Endothelial cell of umbilical vein (primary cell): ENCODE measurements at regions not wholly inside any gene's neighbourhood (a gene's known extent, or its start where the extent isn't known, plus 50 kb on each side); places are given as distances from the start of the nearest gene placed in this dataset.

Experiments
- BruUV-seq: library from RNA; stranded (reverse); fragments of 400-500 nt; replicated peaks from 2 replicates; lab custom pipeline; 2021; lab: Mats Ljungman, UMichigan
- CTCF ChIA-PET: fragments of 300-600, 350-600 bp; sonication (Branson Sonifier 250); formaldehyde crosslinking; loops from one replicate; lab custom pipeline; 2021; ENCODE audit warnings: antibody characterized with exemption, inconsistent platforms; lab: Charles Lee
- POLR2A ChIA-PET: fragments of 300-600, 350-600 bp; sonication (Branson Sonifier 250); formaldehyde crosslinking; loops from one replicate; lab custom pipeline; 2021; ENCODE audit warnings: antibody characterized with exemption, inconsistent platforms; lab: Charles Lee
- DNase-seq: peaks from one replicate; pipeline ENCODE4 v3.0.0-alpha.2; 2011; ENCODE audit warnings: low read depth, low spot score
- FAIRE-seq: peaks from 2 replicates; lab custom pipeline; 2011; peaks lifted over from hg19 to GRCh38; lab: Jason Lieb, UNC
- H2AFZ ChIP-seq: 2 replicates; pipeline ENCODE4 v1.6.0; 2012; ENCODE audit warnings: low read depth, low read length, control low read depth, inconsistent platforms
- H3K27ac ChIP-seq: 2 replicates; pipeline ENCODE4 v1.5.1; 2011; ENCODE audit warnings: low read depth, mild to moderate bottlenecking, control low read depth, low read length, moderate library complexity; ENCODE audit not compliant: insufficient read depth
- H3K27me3 ChIP-seq, 2 experiments: 2 replicates each; pipeline versions ENCODE4 v1.6.0 to v1.6.1; 2011; ENCODE audit warnings: low read length in 2 of 2, mixed read lengths in 1 of 2; ENCODE audit not compliant: control insufficient read depth in 2 of 2, insufficient read depth in 2 of 2
- H3K36me3 ChIP-seq, 2 experiments: 2 replicates in 1 of 2; 3 replicates in 1 of 2; pipeline ENCODE4 v1.5.1; 2011; ENCODE audit warnings: low read length in 2 of 2, mild to moderate bottlenecking in 1 of 2, moderate library complexity in 1 of 2; ENCODE audit not compliant: control insufficient read depth in 2 of 2, insufficient read depth in 2 of 2; ENCODE audit errors: extremely low read depth in 1 of 2
- H3K4me1 ChIP-seq: 3 replicates; pipeline ENCODE4 v1.5.1; 2011; ENCODE audit warnings: mild to moderate bottlenecking, low read length; ENCODE audit not compliant: control insufficient read depth, insufficient read depth; ENCODE audit errors: extremely low read depth
- H3K4me2 ChIP-seq: 2 replicates; pipeline ENCODE4 v1.6.1; 2011; ENCODE audit warnings: low read length, control low read depth, mixed read lengths; ENCODE audit not compliant: insufficient read depth
- H3K4me3 ChIP-seq, 3 experiments: fragments of 200-600 bp in 1 of 3; sonication (generic), shearing (Covaris generic) in 1 of 3; replicated peaks in 1 of 3; 2 replicates each; pipeline ENCODE4 v1.5.1; 2011 to 2016; ENCODE audit warnings: control low read depth in 3 of 3, low read length in 3 of 3, mild to moderate bottlenecking in 2 of 3, inconsistent platforms in 1 of 3, low read depth in 1 of 3, moderate library complexity in 1 of 3; ENCODE audit not compliant: insufficient read depth in 1 of 3
- H3K79me2 ChIP-seq: 2 replicates; pipeline ENCODE4 v1.6.0; 2012; ENCODE audit warnings: low read length, inconsistent platforms; ENCODE audit not compliant: control insufficient read depth, insufficient read depth
- H3K9ac ChIP-seq: replicated peaks from 2 replicates; pipeline ENCODE3; 2011; ENCODE audit warnings: low read length, control low read depth; ENCODE audit not compliant: insufficient read depth; ENCODE audit errors: extremely low read depth
- H3K9me1 ChIP-seq: replicated peaks from 3 replicates; pipeline ENCODE4 v1.6.0; 2011; ENCODE audit warnings: mild to moderate bottlenecking, low read length; ENCODE audit not compliant: control insufficient read depth, insufficient read depth; ENCODE audit errors: extremely low read depth
- H3K9me3 ChIP-seq: replicated peaks from 2 replicates; pipeline ENCODE4 v1.5.1; 2012; ENCODE audit warnings: low read length, inconsistent platforms; ENCODE audit not compliant: control insufficient read depth, insufficient read depth
- H4K20me1 ChIP-seq: replicated peaks from 2 replicates; pipeline ENCODE3; 2011; ENCODE audit warnings: mild to moderate bottlenecking, low read length; ENCODE audit not compliant: control insufficient read depth, insufficient read depth; ENCODE audit errors: extremely low read depth
- EZH2 ChIP-seq: IDR thresholded peaks from 2 replicates; pipeline ENCODE4 v1.6.1; 2012; ENCODE audit warnings: borderline replicate concordance, low read depth, mild to moderate bottlenecking, moderate library complexity, low read length, inconsistent platforms; ENCODE audit not compliant: severe bottlenecking
- FOS ChIP-seq: IDR thresholded peaks from 2 replicates; pipeline ENCODE4 v1.6.1; 2011; ENCODE audit warnings: mild to moderate bottlenecking, low read length, moderate library complexity, borderline replicate concordance; ENCODE audit not compliant: insufficient read depth
- GATA2 ChIP-seq: IDR thresholded peaks from 2 replicates; pipeline ENCODE4 v1.7.0; 2011; ENCODE audit warnings: low read depth, mild to moderate bottlenecking, moderate library complexity, mixed read lengths, low read length; ENCODE audit not compliant: insufficient read length, insufficient read depth
- JUN ChIP-seq: IDR thresholded peaks from 2 replicates; pipeline ENCODE4 v1.6.1; 2011; ENCODE audit warnings: borderline replicate concordance, low read depth; ENCODE audit not compliant: insufficient read length, insufficient read depth
- MYC ChIP-seq: IDR thresholded peaks from one replicate; pipeline ENCODE4 v1.6.1; 2011; ENCODE audit warnings: mild to moderate bottlenecking, low read depth, low read length
- POLR2A ChIP-seq: IDR thresholded peaks from 2 replicates; pipeline ENCODE4 v1.6.1; 2012; ENCODE audit warnings: low read depth, mild to moderate bottlenecking, control low read depth, low read length
- POLR2AphosphoS5 ChIP-seq: IDR thresholded peaks from 2 replicates; pipeline ENCODE4 v1.6.1; 2012; ENCODE audit warnings: low read depth, mild to moderate bottlenecking, control low read depth, low read length, moderate library complexity; ENCODE audit not compliant: insufficient read depth
- dilution Hi-C: fragments of 300-500 bp; cut with MboI; formaldehyde crosslinking; loops from one replicate; pipeline ENCODE4 v1.15.0; 2019; ENCODE audit warnings: low sequenced_read_pairs; ENCODE audit not compliant: extremely low pct_ligation_motif_present
- intact Hi-C: fragments of 100-400 bp; cut with micrococcal nuclease; formaldehyde crosslinking; loops from one replicate; pipeline ENCODE4 v1.10.0; 2022
- TF ChIP-seq, protein P1 (sequence below): IDR thresholded peaks from 2 replicates; pipeline ENCODE4 v1.6.1; 2011; ENCODE audit not compliant: insufficient read depth, insufficient read length
- TF ChIP-seq, protein P2 (sequence below), 2 donors: IDR thresholded peaks; 1 replicate in 1 of 2; 2 replicates in 1 of 2; pipeline ENCODE4 v1.5.1; 2011; ENCODE audit warnings: low read length in 2 of 2, mild to moderate bottlenecking in 2 of 2, moderate library complexity in 2 of 2, control low read depth in 1 of 2, inconsistent platforms in 1 of 2, low read depth in 1 of 2; ENCODE audit not compliant: insufficient read depth in 1 of 2; ENCODE audit errors: extremely low read depth in 1 of 2

DNA sequence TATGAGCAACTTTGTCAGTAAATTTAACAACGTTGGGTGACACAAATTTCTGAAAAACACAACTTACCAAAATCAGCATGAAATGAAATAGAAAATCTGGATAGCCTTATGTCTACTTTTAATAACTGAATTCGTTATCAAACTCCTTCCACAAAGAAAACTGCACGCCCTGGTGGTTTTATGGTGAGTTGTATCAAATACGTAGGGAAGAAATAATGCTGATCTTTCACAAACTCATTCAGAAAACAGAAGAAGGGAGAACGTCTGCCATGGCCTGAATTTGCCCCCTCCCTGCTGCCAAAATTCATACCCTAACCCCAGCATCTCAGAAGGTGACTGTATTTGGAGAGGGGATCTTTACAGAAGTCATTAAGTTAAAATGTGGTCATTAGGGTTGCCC, 50.0 kb upstream of the COL18A1 start:
- dilution Hi-C loops (no loop called here), intact Hi-C loops (no loop called here)
- Histone ChIP-seq H3K4me3 (no peak overlapping the region), H3K9ac (no peak overlapping the region), H3K36me3 (no peaks in the 10 kb centered on the region), H3K9me3 (no peaks in the 10 kb centered on the region), H3K79me2 (no peaks in the 10 kb centered on the region), H3K4me2 (no peak overlapping the region), H3K4me1 (peaks cover 5% of the 10 kb centered on the region), H2AFZ (no peak overlapping the region), H4K20me1 (no peaks in the 10 kb centered on the region), H3K27me3 (no peaks in the 10 kb centered on the region), H3K27ac (no peak overlapping the region), H3K9me1 (no peaks in the 10 kb centered on the region)
- TF ChIP-seq, protein P1, sequence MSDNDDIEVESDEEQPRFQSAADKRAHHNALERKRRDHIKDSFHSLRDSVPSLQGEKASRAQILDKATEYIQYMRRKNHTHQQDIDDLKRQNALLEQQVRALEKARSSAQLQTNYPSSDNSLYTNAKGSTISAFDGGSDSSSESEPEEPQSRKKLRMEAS, result no peak
- no peak for TF ChIP-seq GATA2
- TF ChIP-seq, protein P2, sequence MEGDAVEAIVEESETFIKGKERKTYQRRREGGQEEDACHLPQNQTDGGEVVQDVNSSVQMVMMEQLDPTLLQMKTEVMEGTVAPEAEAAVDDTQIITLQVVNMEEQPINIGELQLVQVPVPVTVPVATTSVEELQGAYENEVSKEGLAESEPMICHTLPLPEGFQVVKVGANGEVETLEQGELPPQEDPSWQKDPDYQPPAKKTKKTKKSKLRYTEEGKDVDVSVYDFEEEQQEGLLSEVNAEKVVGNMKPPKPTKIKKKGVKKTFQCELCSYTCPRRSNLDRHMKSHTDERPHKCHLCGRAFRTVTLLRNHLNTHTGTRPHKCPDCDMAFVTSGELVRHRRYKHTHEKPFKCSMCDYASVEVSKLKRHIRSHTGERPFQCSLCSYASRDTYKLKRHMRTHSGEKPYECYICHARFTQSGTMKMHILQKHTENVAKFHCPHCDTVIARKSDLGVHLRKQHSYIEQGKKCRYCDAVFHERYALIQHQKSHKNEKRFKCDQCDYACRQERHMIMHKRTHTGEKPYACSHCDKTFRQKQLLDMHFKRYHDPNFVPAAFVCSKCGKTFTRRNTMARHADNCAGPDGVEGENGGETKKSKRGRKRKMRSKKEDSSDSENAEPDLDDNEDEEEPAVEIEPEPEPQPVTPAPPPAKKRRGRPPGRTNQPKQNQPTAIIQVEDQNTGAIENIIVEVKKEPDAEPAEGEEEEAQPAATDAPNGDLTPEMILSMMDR (IDR thresholded peaks at IDR 0.05; ENCODE audit: extremely low read depth in 1 of 2, insufficient read depth in 1 of 2, low read depth in 1 of 2, low read length in 2 of 2), result no peak
- TF ChIP-seq FOS, result no peak
- no peak for TF ChIP-seq POLR2A
- TF ChIP-seq POLR2AphosphoS5, result no peak
- TF ChIP-seq JUN, result no peak
- TF ChIP-seq EZH2, result no peak
- no peak for TF ChIP-seq MYC
- BruUV-seq, result no TSS peak
- ChIA-PET POLR2A (no interaction called here), CTCF (no interaction called here)
- DNase-seq (no peak), FAIRE-seq (no peak)
